ENCODE measurements at regions not wholly inside any gene's neighbourhood (a gene's known extent, or its start where the extent isn't known, plus 50 kb on each side); places are given as distances from the start of the nearest gene placed in this dataset.

- no peaks in the 10 kb centered on the region for H3K4me1 ChIP-seq (ENCODE audit: control insufficient read depth, insufficient read depth, low read length)
- H3K27ac ChIP-seq (ENCODE audit: low read length) = no peak overlapping the region
- DNase-seq = no peak
Measured at GRCh38 chr10:89879121-89879520, 177.7 kb downstream of the KIF20B start.

DNA sequence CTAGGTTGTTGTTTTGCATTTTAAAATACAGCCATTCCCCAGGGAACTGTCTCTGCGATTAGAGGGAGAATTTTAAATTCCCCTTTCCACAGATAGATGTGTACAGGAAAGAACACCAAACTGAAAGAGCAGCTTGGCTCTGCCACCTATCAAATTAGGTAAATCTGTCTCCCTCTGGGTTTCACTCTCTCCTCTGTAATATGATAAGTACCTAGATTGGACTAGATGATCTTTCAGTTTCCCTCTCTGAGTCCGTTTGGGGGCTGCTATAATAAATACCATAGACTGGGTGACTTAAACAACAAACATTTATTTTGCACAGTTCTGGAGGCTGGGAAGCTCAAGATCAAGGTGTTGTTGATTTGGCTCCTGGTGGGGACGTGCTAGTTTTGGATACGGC, 186.0 kb downstream of the KIF20B start:
- Histone ChIP-seq H3K27ac (ENCODE audit: low read length) (peak overlapping the region; percentile 45), H3K27me3 (ENCODE audit: control insufficient read depth, insufficient read depth, low read length) (no peaks in the 10 kb centered on the region), H3K4me1 (ENCODE audit: control insufficient read depth, insufficient read depth, low read length) (no peaks in the 10 kb centered on the region), H3K4me3 (ENCODE audit: low read length) (no peak overlapping the region), H3K9me3 (replicated peaks; ENCODE audit: control insufficient read depth, low read depth, low read length) (no peaks in the 10 kb centered on the region), H3K36me3 (ENCODE audit: control insufficient read depth, insufficient read depth, low read length) (no peaks in the 10 kb centered on the region)
- WGBS (ENCODE audit: insufficient coverage) = 53% methylated on average over 2 of the region's 4 CpGs
- no peak for DNase-seq

More at GRCh38 chr10:89879121-89879520, 177.7 kb downstream of the KIF20B start:
- no peak overlapping the region for H3K4me3 ChIP-seq (ENCODE audit: low read length)
- H3K9me3 ChIP-seq (replicated peaks; ENCODE audit: control insufficient read depth, low read depth, low read length) = no peaks in the 10 kb centered on the region
- H3K36me3 ChIP-seq (ENCODE audit: control insufficient read depth, insufficient read depth, low read length) = no peaks in the 10 kb centered on the region
- H3K27me3 ChIP-seq (ENCODE audit: control insufficient read depth, insufficient read depth, low read length) = no peaks in the 10 kb centered on the region

GRCh38 chr10:89887830-89888229, 186.4 kb downstream of the KIF20B start:
- Histone ChIP-seq H3K27me3 (ENCODE audit: control insufficient read depth, insufficient read depth, low read length) (no peaks in the 10 kb centered on the region), H3K36me3 (ENCODE audit: control insufficient read depth, insufficient read depth, low read length) (no peaks in the 10 kb centered on the region), H3K27ac (ENCODE audit: low read length) (peak overlapping the region; percentile 67), H3K4me3 (ENCODE audit: low read length) (no peak overlapping the region), H3K4me1 (ENCODE audit: control insufficient read depth, insufficient read depth, low read length) (no peaks in the 10 kb centered on the region), H3K9me3 (replicated peaks; ENCODE audit: control insufficient read depth, low read depth, low read length) (no peaks in the 10 kb centered on the region)
- DNase-seq = peak; percentile 64
- WGBS (ENCODE audit: insufficient coverage) = 45% methylated on average over 5 of the region's 7 CpGs

DNA sequence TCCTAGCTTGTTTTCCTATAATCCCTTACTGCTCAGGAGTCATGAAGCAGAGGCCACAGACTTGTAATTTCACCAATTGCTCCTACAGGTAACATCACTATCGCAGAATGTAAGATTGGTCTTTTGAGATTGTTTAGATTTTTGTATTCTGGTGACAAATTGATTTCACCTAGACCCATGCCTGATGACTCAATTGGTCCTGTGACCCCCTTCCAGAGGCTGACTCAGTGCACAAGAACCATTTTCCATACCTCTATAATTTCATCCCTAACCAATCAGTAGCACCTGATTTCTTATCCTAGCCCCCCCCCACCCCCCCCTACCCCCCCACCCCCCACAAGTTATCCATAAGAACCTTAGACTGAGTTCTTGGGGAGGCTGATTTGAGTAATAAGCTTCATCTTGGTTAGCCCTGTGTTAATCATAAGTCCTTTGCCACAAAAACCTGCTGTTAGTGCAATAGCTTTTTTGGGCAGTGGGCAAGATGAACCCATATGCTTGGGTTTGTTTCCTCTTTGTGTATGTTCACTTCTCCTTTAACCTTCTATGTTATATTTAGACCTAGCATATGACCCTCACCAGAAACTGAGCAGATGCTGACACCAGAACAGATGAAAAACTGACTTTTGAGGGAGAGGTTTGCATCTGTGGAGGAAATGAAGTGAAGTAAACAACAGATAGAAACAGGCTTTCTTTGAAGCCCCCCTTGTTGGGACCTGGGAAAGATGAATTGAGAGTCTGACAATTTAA, 187.1 kb downstream of the KIF20B start:
- H3K27me3 ChIP-seq (ENCODE audit: control insufficient read depth, insufficient read depth, low read length) = no peaks in the 10 kb centered on the region
- H3K4me3 ChIP-seq (ENCODE audit: low read length) = no peak overlapping the region
- no peaks in the 10 kb centered on the region for H3K36me3 ChIP-seq (ENCODE audit: control insufficient read depth, insufficient read depth, low read length)
- peak overlapping the region; percentile 67 for H3K27ac ChIP-seq (ENCODE audit: low read length)
- no peaks in the 10 kb centered on the region for H3K9me3 ChIP-seq (replicated peaks; ENCODE audit: control insufficient read depth, low read depth, low read length)
- no peaks in the 10 kb centered on the region for H3K4me1 ChIP-seq (ENCODE audit: control insufficient read depth, insufficient read depth, low read length)
- no CpG with 5 or more reads among the region's 1 CpG for WGBS (ENCODE audit: insufficient coverage)
- peak; percentile 76 for DNase-seq

GRCh38 chr10:89889606-89890005, 188.2 kb downstream of the KIF20B start:
- H3K27me3 ChIP-seq (ENCODE audit: control insufficient read depth, insufficient read depth, low read length) = no peaks in the 10 kb centered on the region
- H3K4me3 ChIP-seq (ENCODE audit: low read length) = no peak overlapping the region
- no peaks in the 10 kb centered on the region for H3K9me3 ChIP-seq (replicated peaks; ENCODE audit: control insufficient read depth, low read depth, low read length)
- DNase-seq = peak; percentile 38
- H3K36me3 ChIP-seq (ENCODE audit: control insufficient read depth, insufficient read depth, low read length) = no peaks in the 10 kb centered on the region
- H3K4me1 ChIP-seq (ENCODE audit: control insufficient read depth, insufficient read depth, low read length) = no peaks in the 10 kb centered on the region
- H3K27ac ChIP-seq (ENCODE audit: low read length) = peak overlapping the region; percentile 43
- 85% methylated on average over 2 of the region's 2 CpGs for whole genome bisulfite sequencing (ENCODE audit: insufficient coverage)

GRCh38 chr10:89891006-89891535, 189.7 kb downstream of the KIF20B start:
- Histone ChIP-seq H3K36me3 (ENCODE audit: control insufficient read depth, insufficient read depth, low read length) (no peaks in the 10 kb centered on the region), H3K27me3 (ENCODE audit: control insufficient read depth, insufficient read depth, low read length) (no peaks in the 10 kb centered on the region), H3K27ac (ENCODE audit: low read length) (no peak overlapping the region), H3K4me1 (ENCODE audit: control insufficient read depth, insufficient read depth, low read length) (no peaks in the 10 kb centered on the region), H3K9me3 (replicated peaks; ENCODE audit: control insufficient read depth, low read depth, low read length) (no peaks in the 10 kb centered on the region), H3K4me3 (ENCODE audit: low read length) (no peak overlapping the region)
- 100% methylated on average over 1 of the region's 2 CpGs for WGBS (ENCODE audit: insufficient coverage)
- DNase-seq = no peak

GRCh38 chr10:89894051-89894450, 192.7 kb downstream of the KIF20B start:
- no peaks in the 10 kb centered on the region for H3K9me3 ChIP-seq (replicated peaks; ENCODE audit: control insufficient read depth, low read depth, low read length)
- WGBS (ENCODE audit: insufficient coverage) = no CpG with 5 or more reads among the region's 1 CpG

DNA sequence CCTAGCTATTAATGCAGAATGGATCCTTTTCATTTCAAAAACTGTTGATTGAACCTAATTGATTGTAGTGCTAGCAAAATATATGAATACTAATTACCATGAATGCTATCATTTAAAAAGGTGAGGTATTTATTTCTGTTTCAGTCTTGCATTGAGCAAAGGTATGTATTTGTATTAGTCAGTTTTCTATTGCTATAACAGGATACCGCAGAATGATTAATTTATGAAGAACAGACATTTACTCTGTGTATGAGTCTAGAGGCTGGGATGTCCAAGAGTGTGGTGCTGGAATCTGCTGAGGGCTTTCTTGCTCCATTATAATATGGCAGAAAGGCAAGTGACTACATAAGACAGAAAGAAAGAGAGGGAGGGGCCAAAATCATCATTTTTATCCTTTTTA, 199.2 kb downstream of the KIF20B start:
- Histone ChIP-seq H3K27me3 (ENCODE audit: control insufficient read depth, insufficient read depth, low read length) (no peaks in the 10 kb centered on the region), H3K27ac (ENCODE audit: low read length) (no peak overlapping the region), H3K36me3 (ENCODE audit: control insufficient read depth, insufficient read depth, low read length) (no peaks in the 10 kb centered on the region), H3K4me1 (ENCODE audit: control insufficient read depth, insufficient read depth, low read length) (no peaks in the 10 kb centered on the region), H3K9me3 (replicated peaks; ENCODE audit: control insufficient read depth, low read depth, low read length) (no peaks in the 10 kb centered on the region), H3K4me3 (ENCODE audit: low read length) (no peak overlapping the region)
- no CpG with 5 or more reads among the region's 1 CpG for WGBS (ENCODE audit: insufficient coverage)
- no peak for DNase-seq

More at GRCh38 chr10:89894051-89894450, 192.7 kb downstream of the KIF20B start:
- Histone ChIP-seq H3K4me1 (ENCODE audit: control insufficient read depth, insufficient read depth, low read length) (no peaks in the 10 kb centered on the region), H3K4me3 (ENCODE audit: low read length) (no peak overlapping the region), H3K36me3 (ENCODE audit: control insufficient read depth, insufficient read depth, low read length) (no peaks in the 10 kb centered on the region), H3K27me3 (ENCODE audit: control insufficient read depth, insufficient read depth, low read length) (no peaks in the 10 kb centered on the region), H3K27ac (ENCODE audit: low read length) (no peak overlapping the region)
- no peak for DNase-seq

GRCh38 chr10:89901895-89902294, 200.5 kb downstream of the KIF20B start:
- no CpG with 5 or more reads among the region's 1 CpG for WGBS (ENCODE audit: insufficient coverage)
- DNase-seq = no peak
- Histone ChIP-seq H3K4me1 (ENCODE audit: control insufficient read depth, insufficient read depth, low read length) (no peaks in the 10 kb centered on the region), H3K27ac (ENCODE audit: low read length) (no peak overlapping the region), H3K36me3 (ENCODE audit: control insufficient read depth, insufficient read depth, low read length) (no peaks in the 10 kb centered on the region), H3K9me3 (replicated peaks; ENCODE audit: control insufficient read depth, low read depth, low read length) (no peaks in the 10 kb centered on the region), H3K27me3 (ENCODE audit: control insufficient read depth, insufficient read depth, low read length) (no peaks in the 10 kb centered on the region), H3K4me3 (ENCODE audit: low read length) (no peak overlapping the region)

GRCh38 chr10:89904755-89905154, 203.4 kb downstream of the KIF20B start:
- H3K4me1 ChIP-seq (ENCODE audit: control insufficient read depth, insufficient read depth, low read length) = no peaks in the 10 kb centered on the region
- H3K27ac ChIP-seq (ENCODE audit: low read length) = no peak overlapping the region
- H3K36me3 ChIP-seq (ENCODE audit: control insufficient read depth, insufficient read depth, low read length) = no peaks in the 10 kb centered on the region
- H3K9me3 ChIP-seq (replicated peaks; ENCODE audit: control insufficient read depth, low read depth, low read length) = no peaks in the 10 kb centered on the region
- WGBS (ENCODE audit: insufficient coverage) = 60% methylated on average over 1 of the region's 4 CpGs
- no peak overlapping the region for H3K4me3 ChIP-seq (ENCODE audit: low read length)
- no peaks in the 10 kb centered on the region for H3K27me3 ChIP-seq (ENCODE audit: control insufficient read depth, insufficient read depth, low read length)
- DNase-seq = no peak

Measured in muscle of leg (tissue), 3 donors.